HEK293 (cell line): ENCODE measurements at regions not wholly inside any gene's neighbourhood (a gene's known extent, or its start where the extent isn't known, plus 50 kb on each side); places are given as distances from the start of the nearest gene placed in this dataset.
"Not testable (repeated sequence)": the region's sequence is repeated elsewhere in the genome, so short reads cannot be mapped to it uniquely, and the experiment has no call there.

ENCODE experiments used
- CTCF ChIA-PET: fragments of 350-600 bp; formaldehyde crosslinking; extraction: SDS; loops from one replicate; lab custom pipeline; 2021; ENCODE audit warnings: antibody characterized with exemption; lab: Yijun Ruan, JAX
- POLR2A ChIA-PET: fragments of 300-600 bp; formaldehyde crosslinking; extraction: SDS; loops from one replicate; lab custom pipeline; 2020; ENCODE audit warnings: antibody characterized with exemption, inconsistent platforms; lab: Yijun Ruan, JAX
- H3K27ac ChIP-seq: fragments of 200-500 bp; sonication (Bioruptor generic); 2 replicates; pipeline ENCODE4 v1.5.1; 2014; ENCODE audit warnings: low read depth, low read length, control low read depth, inconsistent platforms; ENCODE audit errors: extremely low read depth
- H3K36me3 ChIP-seq, 2 experiments: fragments of 200-500 bp in 1 of 2; sonication (Bioruptor generic) in 1 of 2; 1 replicate in 1 of 2; 2 replicates in 1 of 2; pipeline ENCODE4 v1.5.1; 2014 to 2017; ENCODE audit warnings: inconsistent platforms in 2 of 2, low read length in 2 of 2; ENCODE audit not compliant: control insufficient read depth in 2 of 2, insufficient read depth in 1 of 2
- H3K4me1 ChIP-seq: fragments of 200-500 bp; sonication (Bioruptor generic); 2 replicates; pipeline ENCODE4 v1.5.1; 2014; ENCODE audit warnings: mild to moderate bottlenecking, low read length, inconsistent platforms; ENCODE audit not compliant: control insufficient read depth, insufficient read depth
- H3K4me3 ChIP-seq: 2 replicates; pipeline ENCODE4 v1.5.1; 2011; ENCODE audit warnings: low read depth, mild to moderate bottlenecking, control low read depth, low read length, moderate library complexity
- H3K9me3 ChIP-seq: fragments of 200-500 bp; sonication (Bioruptor generic); 2 replicates; pipeline ENCODE4 v1.5.1; 2014; ENCODE audit warnings: low read depth, low read length, inconsistent platforms; ENCODE audit not compliant: control insufficient read depth, insufficient read depth
- GLI4 ChIP-seq: fragments of 450-650 bp; formaldehyde crosslinking; IDR thresholded peaks from 2 replicates; pipeline ENCODE4 v1.5.1; 2016; ENCODE audit warnings: missing biosample characterization, missing genetic modification characterization
- HOXC10 ChIP-seq: sonication (generic); formaldehyde crosslinking; IDR thresholded peaks from 2 replicates; pipeline ENCODE4 v1.8.1; 2023; ENCODE audit warnings: mild to moderate bottlenecking, missing genetic modification reagents
- HOXD13 ChIP-seq: sonication (generic); formaldehyde crosslinking; IDR thresholded peaks from 2 replicates; pipeline ENCODE4 v1.8.0; 2022; ENCODE audit warnings: missing genetic modification reagents, borderline replicate concordance
- INSM2 ChIP-seq: fragments of 450-650 bp; formaldehyde crosslinking; IDR thresholded peaks from 2 replicates; pipeline ENCODE4 v1.5.1; 2016; ENCODE audit warnings: missing biosample characterization, missing genetic modification characterization
- KLF17 ChIP-seq: fragments of 450-650 bp; formaldehyde crosslinking; IDR thresholded peaks from 2 replicates; pipeline ENCODE4 v1.5.1; 2016; ENCODE audit warnings: missing biosample characterization, missing genetic modification characterization
- PRDM10 ChIP-seq: fragments of 450-650 bp; formaldehyde crosslinking; IDR thresholded peaks from 2 replicates; pipeline ENCODE4 v1.5.1; 2016; ENCODE audit warnings: missing biosample characterization, missing genetic modification characterization
- WT1 ChIP-seq: fragments of 450-650 bp; formaldehyde crosslinking; IDR thresholded peaks from 2 replicates; pipeline ENCODE4 v1.5.1; 2016; ENCODE audit warnings: missing biosample characterization, missing genetic modification characterization
- YY1 ChIP-seq: fragments of 450-650 bp; formaldehyde crosslinking; IDR thresholded peaks from 2 replicates; pipeline ENCODE4 v1.5.1; 2018; ENCODE audit warnings: missing biosample characterization, missing genetic modification characterization
- ZBTB21 ChIP-seq: fragments of 450-650 bp; formaldehyde crosslinking; IDR thresholded peaks from 2 replicates; pipeline ENCODE4 v1.5.1; 2017; ENCODE audit warnings: missing biosample characterization, missing genetic modification characterization
- ZBTB44 ChIP-seq: fragments of 450-650 bp; IDR thresholded peaks from 2 replicates; pipeline ENCODE4 v1.5.1; 2018; ENCODE audit warnings: missing biosample characterization, mild to moderate bottlenecking, missing genetic modification characterization
- ZNF211 ChIP-seq: fragments of 450-650 bp; formaldehyde crosslinking; IDR thresholded peaks from 2 replicates; pipeline ENCODE4 v1.5.1; 2016; ENCODE audit warnings: low read depth, missing biosample characterization, missing genetic modification characterization
- ZNF24 ChIP-seq: fragments of 450-650 bp; formaldehyde crosslinking; IDR thresholded peaks from 2 replicates; pipeline ENCODE4 v1.5.1; 2016; ENCODE audit warnings: missing biosample characterization, missing genetic modification characterization
- ZNF266 ChIP-seq: fragments of 450-650 bp; formaldehyde crosslinking; IDR thresholded peaks from 2 replicates; pipeline ENCODE4 v1.5.1; 2016; ENCODE audit warnings: missing biosample characterization, missing genetic modification characterization, low read depth
- ZNF292 ChIP-seq: fragments of 450-650 bp; formaldehyde crosslinking; IDR thresholded peaks from 2 replicates; pipeline ENCODE4 v1.5.1; 2016; ENCODE audit warnings: low read depth, missing biosample characterization, missing genetic modification characterization, borderline replicate concordance
- ZNF501 ChIP-seq: fragments of 450-650 bp; formaldehyde crosslinking; IDR thresholded peaks from 2 replicates; pipeline ENCODE4 v1.5.1; 2016; ENCODE audit warnings: missing biosample characterization, missing genetic modification characterization
- ZNF596 ChIP-seq: fragments of 450-650 bp; IDR thresholded peaks from 2 replicates; pipeline ENCODE4 v1.5.0; 2018; ENCODE audit warnings: missing biosample characterization, mild to moderate bottlenecking, missing genetic modification characterization, moderate library complexity
- ZNF645 ChIP-seq: fragments of 450-650 bp; formaldehyde crosslinking; IDR thresholded peaks from 2 replicates; pipeline ENCODE4; 2016; ENCODE audit warnings: missing biosample characterization, missing genetic modification characterization
- ZNF768 ChIP-seq: fragments of 450-650 bp; formaldehyde crosslinking; IDR thresholded peaks from 2 replicates; pipeline ENCODE4 v1.5.1; 2018; ENCODE audit warnings: missing biosample characterization, mild to moderate bottlenecking, missing genetic modification characterization
- ZNF791 ChIP-seq: fragments of 450-650 bp; formaldehyde crosslinking; IDR thresholded peaks from 2 replicates; pipeline ENCODE4 v1.5.1; 2016; ENCODE audit warnings: missing biosample characterization, missing genetic modification characterization
- ZSCAN30 ChIP-seq: fragments of 450-650 bp; IDR thresholded peaks from 2 replicates; pipeline ENCODE4 v1.5.1; 2018; ENCODE audit warnings: missing biosample characterization, mild to moderate bottlenecking, missing genetic modification characterization, moderate library complexity

- Histone ChIP-seq H3K27ac (no peak overlapping the region), H3K4me1 (peaks cover 9% of the 10 kb centered on the region), H3K9me3 (no peaks in the 10 kb centered on the region)
- TF ChIP-seq INSM2 (tag by site-specific recombination) (no peak), ZNF292 (tag by site-specific recombination) (no peak), ZBTB44 (no peak), ZNF596 (tag by site-specific recombination) (no peak), ZNF791 (tag by site-specific recombination) (no peak), ZNF266 (tag by site-specific recombination) (no peak), KLF17 (tag by site-specific recombination) (no peak)
- TF ChIP-seq, all 188 proteins: peak for 0
- POLR2A ChIA-PET = no interaction called here
- Histone ChIP-seq H3K4me3 (no peak overlapping the region), H3K36me3 (no peaks in the 10 kb centered on the region)
- CTCF ChIA-PET = no interaction called here
These were observed 58.1 kb upstream of the P3H2 start for GRCh38 chr3:190178779-190179178.

GRCh38 chr3:190176933-190177525, 56.3 kb upstream of the P3H2 start:
- H3K27ac ChIP-seq, CTCF ChIA-PET, H3K36me3 ChIP-seq, H3K9me3 ChIP-seq, H3K4me3 ChIP-seq, H3K4me1 ChIP-seq: not testable (repeated sequence)
- POLR2A ChIA-PET = interaction anchor here (1.1 kb wide), 1 partner anchor 8 kb away, joined by 5 read pairs; no protein-coding TSS in a partner anchor

- H3K36me3 ChIP-seq, CTCF ChIA-PET, POLR2A ChIA-PET, H3K27ac ChIP-seq, H3K9me3 ChIP-seq, H3K4me3 ChIP-seq, H3K4me1 ChIP-seq: not testable (repeated sequence)
These were observed 55.4 kb upstream of the P3H2 start for GRCh38 chr3:190176106-190176505.

GRCh38 chr3:190175490-190175889, 54.8 kb upstream of the P3H2 start:
- ChIA-PET POLR2A (no interaction called here), CTCF (no interaction called here)
- H3K4me3 ChIP-seq = no peak overlapping the region
- H3K9me3 ChIP-seq = no peaks in the 10 kb centered on the region
- no peaks in the 10 kb centered on the region for H3K36me3 ChIP-seq
- no peak overlapping the region for H3K27ac ChIP-seq
- no peaks in the 10 kb centered on the region for H3K4me1 ChIP-seq
- TF ChIP-seq ZNF211 (tag by site-specific recombination) = no peak
- no peak for TF ChIP-seq ZSCAN30 (tag by site-specific recombination)
- TF ChIP-seq ZBTB21 = no peak
- TF ChIP-seq WT1 (tag by site-specific recombination) = no peak
- no peak for TF ChIP-seq ZNF24
- no peak for TF ChIP-seq PRDM10
- no peak for TF ChIP-seq YY1 (tag by site-specific recombination)
- no peak for TF ChIP-seq ZNF501 (tag by site-specific recombination)
- no peak for TF ChIP-seq GLI4
- TF ChIP-seq HOXD13 (CRISPR knock-in tag) = no peak
- TF ChIP-seq HOXC10 = no peak
- no peak for TF ChIP-seq ZNF645 (tag by site-specific recombination)
- TF ChIP-seq ZNF768 (tag by site-specific recombination) = no peak
